GM06990 (cell line): ENCODE measurements at regions not wholly inside any gene's neighbourhood (a gene's known extent, or its start where the extent isn't known, plus 50 kb on each side); places are given as distances from the start of the nearest gene placed in this dataset.

Experiments
- DNase-seq: peaks from one replicate; pipeline ENCODE4 v3.0.0-alpha.2; 2011; ENCODE audit not compliant: insufficient read length; ENCODE audit errors: extremely low read depth
- H3K27me3 ChIP-seq: replicated peaks from 2 replicates; pipeline ENCODE4 v1.6.0; 2011; ENCODE audit warnings: low read length; ENCODE audit not compliant: control insufficient read depth, insufficient read depth
- H3K36me3 ChIP-seq: 2 replicates; pipeline ENCODE4 v1.5.1; 2011; ENCODE audit warnings: low read length; ENCODE audit not compliant: control insufficient read depth, insufficient read depth
- H3K4me3 ChIP-seq: replicated peaks from 2 replicates; pipeline ENCODE4 v1.5.1; 2011; ENCODE audit warnings: low read depth, mild to moderate bottlenecking, control low read depth, low read length
- CTCF ChIP-seq: IDR thresholded peaks from 2 replicates; pipeline ENCODE4 v1.5.1; 2011; ENCODE audit warnings: low read length, control low read depth, mild to moderate bottlenecking, inconsistent platforms; ENCODE audit not compliant: insufficient read depth, poor library complexity, severe bottlenecking

- no peak for DNase-seq
- no peak for TF ChIP-seq CTCF
- H3K4me3 ChIP-seq: no peak overlapping the region
- no peaks in the 10 kb centered on the region for H3K36me3 ChIP-seq
- H3K27me3 ChIP-seq: no peaks in the 10 kb centered on the region
Observed at GRCh38 chr2:204437815-204438756, 107.2 kb upstream of the PARD3B start.

GRCh38 chr2:204441316-204441715, 104.0 kb upstream of the PARD3B start:
- no peaks in the 10 kb centered on the region for H3K27me3 ChIP-seq
- no peaks in the 10 kb centered on the region for H3K36me3 ChIP-seq
- no peak overlapping the region for H3K4me3 ChIP-seq
- DNase-seq: no peak
- no peak for TF ChIP-seq CTCF

GRCh38 chr2:204445149-204445548, 100.1 kb upstream of the PARD3B start:
- Histone ChIP-seq H3K36me3 (no peaks in the 10 kb centered on the region), H3K27me3 (no peaks in the 10 kb centered on the region), H3K4me3 (no peak overlapping the region)
- no peak for TF ChIP-seq CTCF
- no peak for DNase-seq

- H3K4me3 ChIP-seq: no peak overlapping the region
- no peak for TF ChIP-seq CTCF
- H3K27me3 ChIP-seq: no peaks in the 10 kb centered on the region
- no peaks in the 10 kb centered on the region for H3K36me3 ChIP-seq
- DNase-seq: no peak
Observed at GRCh38 chr2:204447722-204448121, 97.6 kb upstream of the PARD3B start.

GRCh38 chr2:204449977-204450376, 95.3 kb upstream of the PARD3B start:
- DNase-seq: no peak
- no peak overlapping the region for H3K4me3 ChIP-seq
- TF ChIP-seq CTCF: no peak
- no peaks in the 10 kb centered on the region for H3K27me3 ChIP-seq
- H3K36me3 ChIP-seq: no peaks in the 10 kb centered on the region
